ENCODE measurements at regions not wholly inside any gene's neighbourhood (a gene's known extent, or its start where the extent isn't known, plus 50 kb on each side); places are given as distances from the start of the nearest gene placed in this dataset.
A peak's percentile ranks its signal among the peaks of the same experiment; 100 is the strongest.

DNA sequence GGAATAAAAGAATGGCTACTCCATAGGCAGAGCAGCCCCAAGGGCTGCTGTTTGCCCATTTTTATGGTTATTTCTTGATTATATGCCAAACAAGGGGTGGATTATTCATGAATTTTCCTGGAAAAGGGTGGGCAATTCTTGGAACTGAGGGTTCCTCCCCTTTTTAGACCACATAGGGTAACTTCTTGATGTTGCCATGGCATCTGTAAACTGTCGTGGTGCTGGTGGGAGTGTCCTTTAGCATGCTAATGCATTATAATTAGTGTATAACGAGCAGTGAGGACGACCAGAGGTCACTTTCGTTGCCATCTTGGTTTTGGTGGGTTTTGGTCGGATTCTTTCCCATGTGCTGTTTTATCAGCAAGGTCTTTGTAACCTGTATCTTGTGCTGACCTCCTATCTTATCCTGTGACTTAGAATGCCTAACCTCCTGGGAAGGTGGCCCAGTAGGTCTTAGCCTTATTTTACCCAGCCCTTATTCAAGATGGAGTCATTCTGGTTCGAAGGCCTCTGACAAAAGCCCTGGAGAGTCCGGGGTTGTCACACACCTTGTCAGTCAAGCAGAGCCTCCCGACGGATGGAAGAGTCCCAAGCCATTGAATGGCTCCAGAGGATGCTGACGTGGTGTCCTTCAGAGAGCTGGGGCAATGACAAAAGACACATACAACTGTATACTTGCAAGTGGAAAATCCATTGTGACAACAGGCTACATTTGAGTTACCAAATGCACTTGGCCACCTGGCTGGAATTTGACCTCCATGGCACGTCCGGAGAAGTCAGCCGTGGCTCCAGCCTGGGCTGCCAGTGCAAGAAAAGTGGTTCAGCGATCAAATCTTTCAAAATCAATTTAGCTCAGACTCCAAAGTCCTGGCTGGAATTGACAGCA, 67.1 kb upstream of the CLINT1 start:
- no peak for DNase-seq

DNA sequence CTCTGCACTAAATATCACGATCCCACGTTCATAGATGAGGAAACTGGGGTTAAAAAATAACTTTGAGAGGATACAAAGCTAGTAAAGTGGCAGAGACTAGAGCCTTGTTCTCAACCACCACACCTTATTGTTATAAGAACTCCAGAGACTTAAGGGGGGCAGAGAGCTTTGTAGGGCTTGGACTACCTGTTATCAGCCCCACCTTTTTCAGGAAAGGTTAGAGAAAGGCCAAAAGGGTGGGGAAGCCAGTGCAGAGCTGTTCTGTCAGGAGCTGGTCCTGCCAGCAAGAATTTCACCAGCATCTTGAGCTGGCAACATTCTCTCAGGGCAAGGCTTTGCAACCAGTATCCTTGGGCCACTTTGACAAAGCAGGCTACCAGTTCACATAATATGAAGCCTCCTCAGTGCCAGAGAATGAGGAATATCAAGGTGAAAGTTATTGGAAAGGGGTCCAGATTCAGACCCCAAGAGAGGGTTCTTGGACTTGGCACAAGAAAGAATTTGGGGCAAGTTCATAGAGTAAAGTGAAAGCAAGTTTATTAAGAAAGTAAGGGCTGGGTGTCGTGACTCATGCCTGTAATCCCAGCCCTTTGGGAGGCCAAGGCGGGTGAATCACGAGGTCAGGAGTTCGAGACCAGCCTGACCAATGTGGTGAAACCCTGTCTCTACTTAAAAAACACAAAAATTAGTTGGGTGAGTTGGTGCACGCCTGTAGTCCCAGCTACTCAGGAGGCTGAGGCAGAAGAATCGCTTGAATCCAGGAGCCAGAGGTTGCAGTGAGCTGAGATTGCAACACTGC, 66.2 kb upstream of the CLINT1 start:
- DNase-seq = no peak

DNA sequence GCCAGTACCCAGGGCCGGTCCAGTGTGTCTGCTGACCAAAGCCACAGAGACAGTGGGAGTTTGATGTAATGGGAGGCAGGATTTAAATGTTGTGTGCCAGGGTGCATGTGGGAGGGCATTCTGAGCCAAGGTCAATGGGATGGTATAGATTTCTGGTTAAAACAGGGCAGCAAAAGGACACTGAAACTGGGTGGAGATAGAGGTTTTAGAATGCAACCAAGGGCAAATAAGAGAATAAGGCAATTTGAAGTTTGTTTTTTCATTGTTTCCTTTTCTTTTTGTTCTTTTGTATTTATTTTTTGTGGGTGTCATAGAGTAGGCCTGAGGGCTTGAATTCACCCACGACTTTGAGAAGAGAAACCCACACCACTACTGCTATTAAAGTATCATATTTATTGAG, 65.5 kb upstream of the CLINT1 start:
- DNase-seq = no peak

DNA sequence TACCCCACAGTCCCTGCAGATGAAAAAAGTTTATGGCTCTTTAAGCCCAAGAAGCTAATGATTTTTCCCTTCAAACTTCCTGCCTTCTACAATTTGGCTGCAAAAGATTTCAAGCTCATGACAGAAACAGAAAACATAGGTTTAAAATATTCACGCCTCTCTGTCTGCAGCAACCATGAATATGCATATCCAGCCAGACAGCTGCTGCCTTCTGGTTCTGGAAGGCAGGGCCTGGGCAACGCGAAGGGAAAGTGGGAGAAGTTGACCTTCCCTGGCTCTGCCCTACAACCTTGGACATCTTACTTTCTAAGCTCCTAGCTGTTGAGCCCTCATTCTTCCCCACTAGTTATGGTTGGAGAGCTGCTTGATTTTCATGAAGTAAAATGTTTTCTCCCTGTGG, 64.8 kb upstream of the CLINT1 start:
- no peak for DNase-seq

DNA sequence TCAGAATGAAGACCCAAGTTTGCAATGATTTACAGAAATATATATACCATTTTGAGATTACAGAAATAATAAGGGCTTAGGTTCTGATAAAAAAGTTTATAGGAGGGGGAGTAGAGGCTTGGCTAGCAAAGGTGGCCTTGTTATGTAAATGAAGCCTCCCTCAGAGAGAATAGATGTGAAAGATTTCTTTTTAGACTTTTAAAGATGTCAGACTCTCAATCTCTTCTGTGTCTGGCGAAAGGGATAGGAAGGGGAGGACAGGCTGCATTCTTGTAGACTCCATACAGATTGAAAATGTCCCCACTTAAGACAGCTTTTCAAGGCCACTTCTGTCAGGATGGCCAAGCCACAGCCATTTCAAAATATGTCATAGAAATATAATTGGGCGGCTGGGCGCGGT, 63.1 kb upstream of the CLINT1 start:
- no peak for DNase-seq

GRCh38 chr5:157920828-157921170, 61.9 kb upstream of the CLINT1 start:
- no peak for DNase-seq

GRCh38 chr5:157918811-157919742, 60.1 kb upstream of the CLINT1 start:
- peak in 1 of 2 donors; percentile 3 for DNase-seq

DNA sequence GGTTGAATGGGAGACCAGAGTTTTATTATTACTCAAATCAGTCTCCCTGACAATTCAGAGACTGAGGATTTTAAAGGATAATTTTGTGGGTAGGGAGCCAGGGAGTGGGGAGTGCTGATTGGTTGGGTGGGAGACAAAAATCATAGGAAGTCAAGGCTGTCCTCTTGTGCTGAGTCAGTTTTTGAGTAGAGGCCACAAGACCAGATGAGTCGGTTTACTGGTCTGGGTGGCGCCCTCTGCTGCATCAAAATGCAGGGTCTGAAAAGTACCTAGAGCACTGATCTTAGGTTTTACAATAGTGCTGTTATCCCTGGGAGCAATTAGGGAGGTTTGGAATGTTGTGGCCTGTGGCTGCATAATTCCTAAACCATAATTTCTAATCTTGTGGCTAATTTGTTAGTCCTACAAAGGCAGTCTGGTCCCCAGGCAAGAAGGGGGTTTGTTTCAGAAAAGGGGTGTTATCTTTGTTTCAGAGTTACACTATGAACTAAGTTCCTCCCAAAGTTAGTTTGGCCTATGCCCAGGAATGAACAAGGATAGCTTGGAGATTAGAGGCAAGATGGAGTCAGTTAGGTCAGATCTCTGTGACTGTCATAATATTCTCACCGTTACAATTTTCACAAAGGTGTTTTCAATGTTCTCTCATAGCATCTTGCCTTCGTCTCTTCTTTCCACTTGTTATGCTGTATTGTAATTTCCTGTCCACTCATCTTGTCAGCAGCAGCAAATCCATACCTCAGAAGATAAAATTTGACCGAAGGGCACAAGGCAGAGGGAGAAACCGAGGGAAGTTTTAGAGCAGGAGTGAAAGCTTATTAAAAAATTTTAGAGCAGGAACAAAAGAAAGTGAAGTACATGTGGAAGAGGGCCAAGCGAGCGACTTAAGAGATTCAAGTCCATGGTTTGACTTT, 59.2 kb upstream of the CLINT1 start:
- DNase-seq = peak; percentile 59 to 67

- no peak for DNase-seq
Measured at GRCh38 chr5:157917491-157917890, 58.5 kb upstream of the CLINT1 start.

- no peak for DNase-seq
Measured at GRCh38 chr5:157915638-157916037, 56.7 kb upstream of the CLINT1 start.

DNA sequence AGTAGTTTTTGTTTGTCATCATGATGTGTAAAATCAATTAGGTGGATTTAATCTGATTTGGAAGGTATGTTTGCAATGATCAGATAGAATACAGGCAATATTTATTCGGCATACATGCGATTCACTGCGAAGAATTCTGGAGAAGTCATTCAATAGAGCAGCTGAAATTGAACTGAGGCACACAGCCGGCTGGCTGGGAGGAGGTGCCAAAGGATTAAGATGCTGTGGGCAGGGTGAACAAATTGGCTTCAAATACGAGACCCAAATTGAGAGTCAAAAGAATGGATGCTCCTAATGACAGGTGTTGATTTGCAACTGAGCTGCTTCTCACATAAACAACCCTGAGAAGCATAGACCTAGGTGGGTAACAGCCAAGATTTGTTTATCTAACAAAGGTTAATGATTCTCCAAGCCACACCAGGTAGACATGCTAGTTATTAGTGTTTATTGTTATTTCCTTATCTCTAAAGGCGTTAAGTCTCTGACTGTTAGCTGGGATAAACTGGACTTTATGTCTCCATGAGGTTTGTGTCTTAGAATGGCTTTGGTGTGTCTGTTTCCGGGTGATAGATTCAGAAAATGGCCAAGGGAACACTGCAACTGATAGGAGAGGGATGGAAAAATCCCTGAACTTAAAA, 55.3 kb upstream of the CLINT1 start:
- DNase-seq = no peak

GRCh38 chr5:157913575-157913974, 54.6 kb upstream of the CLINT1 start:
- no peak for DNase-seq

GRCh38 chr5:157912621-157913325, 53.8 kb upstream of the CLINT1 start:
- no peak for DNase-seq

DNA sequence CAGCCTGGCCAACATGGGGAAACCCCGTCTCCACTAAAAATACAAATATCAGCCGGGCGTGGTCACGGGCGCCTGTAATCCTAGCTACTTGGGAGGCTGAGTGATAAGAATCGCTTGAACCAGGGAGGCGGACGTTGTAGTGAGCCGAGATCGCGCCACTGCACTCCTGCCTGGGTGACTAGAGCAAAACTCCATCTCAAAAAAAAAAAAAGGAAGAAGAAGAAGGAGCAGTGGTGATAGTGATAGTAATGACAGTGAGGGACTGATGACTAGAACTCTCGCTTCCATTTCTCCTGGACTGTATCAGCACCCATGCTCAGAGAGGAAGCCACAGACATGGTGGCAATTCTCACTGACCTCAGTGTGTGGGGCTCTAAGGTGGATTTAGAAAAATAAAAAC, 52.6 kb upstream of the CLINT1 start:
- no peak for DNase-seq
